Neural cell (in vitro differentiated cells): ENCODE measurements at regions not wholly inside any gene's neighbourhood (a gene's known extent, or its start where the extent isn't known, plus 50 kb on each side); places are given as distances from the start of the nearest gene placed in this dataset.

Source experiments
- H2AFZ ChIP-seq: fragments of 200-600, 300-800 bp; sonication (generic), shearing (Covaris generic); 2 replicates; pipeline ENCODE4 v1.6.0; 2014; ENCODE audit warnings: low read depth, mild to moderate bottlenecking, antibody characterized with exemption, low read length, moderate library complexity
- H3F3A ChIP-seq: fragments of 200-600 bp; shearing (Covaris generic); 2 replicates; pipeline ENCODE4 v1.6.1; 2016; ENCODE audit warnings: mild to moderate bottlenecking, moderate library complexity, mixed read lengths, antibody characterized with exemption, low read length; ENCODE audit not compliant: insufficient read depth, poor library complexity, severe bottlenecking
- H3K27ac ChIP-seq: fragments of 200-600, 300-800 bp; sonication (generic), shearing (Covaris generic); 2 replicates; pipeline ENCODE4 v1.5.1; 2014; ENCODE audit warnings: mild to moderate bottlenecking, low read length, moderate library complexity
- H3K27me3 ChIP-seq: fragments of 300-800, 200-600 bp; sonication (generic), shearing (Covaris generic); 2 replicates; pipeline ENCODE4 v1.6.0; 2014; ENCODE audit warnings: mild to moderate bottlenecking, low read depth, low read length, moderate library complexity; ENCODE audit not compliant: insufficient read depth
- H3K36me3 ChIP-seq: fragments of 300-800, 200-600 bp; sonication (generic), shearing (Covaris generic); 2 replicates; pipeline ENCODE4 v1.5.1; 2014; ENCODE audit warnings: mild to moderate bottlenecking, antibody characterized with exemption, low read length, moderate library complexity; ENCODE audit not compliant: insufficient read depth
- H3K4me2 ChIP-seq: fragments of 300-800, 200-600 bp; sonication (generic), shearing (Covaris generic); 2 replicates; pipeline ENCODE4 v1.6.0; 2014; ENCODE audit warnings: mild to moderate bottlenecking, low read length
- H3K4me3 ChIP-seq: fragments of 300-800, 200-600 bp; sonication (generic), shearing (Covaris generic); 2 replicates; pipeline ENCODE4 v1.5.1; 2014; ENCODE audit warnings: mild to moderate bottlenecking, low read length, moderate library complexity
- H3K79me2 ChIP-seq: fragments of 200-600 bp; shearing (Covaris generic); replicated peaks from 2 replicates; pipeline ENCODE4 v1.6.0; 2014; ENCODE audit warnings: mild to moderate bottlenecking, low read length, moderate library complexity; ENCODE audit not compliant: insufficient read depth
- H3K9ac ChIP-seq: fragments of 300-800, 200-600 bp; sonication (generic), shearing (Covaris generic); 2 replicates; pipeline ENCODE4 v1.6.1; 2016; ENCODE audit warnings: mild to moderate bottlenecking, low read length, mixed read lengths
- H3K9me2 ChIP-seq: fragments of 200-600 bp; shearing (Covaris generic); 2 replicates; pipeline ENCODE4 v1.6.1; 2016; ENCODE audit warnings: mild to moderate bottlenecking, low read length, mixed read lengths; ENCODE audit not compliant: insufficient read depth
- H3K9me3 ChIP-seq: fragments of 200-600, 300-800 bp; sonication (generic), shearing (Covaris generic); 2 replicates; pipeline ENCODE4 v1.6.1; 2016; ENCODE audit warnings: mild to moderate bottlenecking, mixed run types, low read length, moderate library complexity, mixed read lengths
- H4K20me1 ChIP-seq: fragments of 200-600 bp; shearing (Covaris generic); 2 replicates; pipeline ENCODE4 v1.6.1; 2016; ENCODE audit warnings: mild to moderate bottlenecking, mixed run types; ENCODE audit not compliant: insufficient read depth
- EP300 ChIP-seq: fragments of 450-650 bp; conservative IDR thresholded peaks from 2 replicates; pipeline ENCODE4 v1.6.1; 2014; ENCODE audit warnings: antibody characterized with exemption, mild to moderate bottlenecking, moderate library complexity; ENCODE audit not compliant: poor library complexity, severe bottlenecking
- EZH2 ChIP-seq: fragments of 200-600, 300-800 bp; shearing (Covaris generic), sonication (generic); IDR thresholded peaks from 2 replicates; pipeline ENCODE4 v1.6.1; 2014; ENCODE audit warnings: antibody characterized with exemption, low read length, borderline replicate concordance, mild to moderate bottlenecking; ENCODE audit not compliant: insufficient read depth, poor library complexity, severe bottlenecking
- MXI1 ChIP-seq: fragments of 450-650 bp; conservative IDR thresholded peaks from 2 replicates; pipeline ENCODE4 v1.6.1; 2014; ENCODE audit warnings: antibody characterized with exemption, mild to moderate bottlenecking; ENCODE audit not compliant: poor library complexity, severe bottlenecking
- POLR2AphosphoS5 ChIP-seq: IDR thresholded peaks from 2 replicates; pipeline ENCODE4 v1.6.1; 2012
- RAD21 ChIP-seq: fragments of 450-650 bp; conservative IDR thresholded peaks from 2 replicates; pipeline ENCODE4 v1.6.1; 2014; ENCODE audit warnings: antibody characterized with exemption, mild to moderate bottlenecking, moderate library complexity
- SMC3 ChIP-seq: fragments of 450-650 bp; conservative IDR thresholded peaks from 2 replicates; pipeline ENCODE4 v1.6.1; 2014; ENCODE audit warnings: antibody characterized with exemption, mild to moderate bottlenecking, moderate library complexity; ENCODE audit not compliant: poor library complexity
- TAF1 ChIP-seq: IDR thresholded peaks from 2 replicates; pipeline ENCODE4 v1.6.1; 2012; ENCODE audit warnings: low read depth
- TF ChIP-seq, protein P1 (sequence below): fragments of 450-650 bp; IDR thresholded peaks from 2 replicates; pipeline ENCODE4 v1.5.1; 2014; ENCODE audit warnings: antibody characterized with exemption, mild to moderate bottlenecking, moderate library complexity; ENCODE audit not compliant: poor library complexity, severe bottlenecking
- TF ChIP-seq, protein P2 (sequence below): IDR thresholded peaks from 2 replicates; pipeline ENCODE4 v1.6.1; 2012; ENCODE audit warnings: borderline replicate concordance

DNA sequence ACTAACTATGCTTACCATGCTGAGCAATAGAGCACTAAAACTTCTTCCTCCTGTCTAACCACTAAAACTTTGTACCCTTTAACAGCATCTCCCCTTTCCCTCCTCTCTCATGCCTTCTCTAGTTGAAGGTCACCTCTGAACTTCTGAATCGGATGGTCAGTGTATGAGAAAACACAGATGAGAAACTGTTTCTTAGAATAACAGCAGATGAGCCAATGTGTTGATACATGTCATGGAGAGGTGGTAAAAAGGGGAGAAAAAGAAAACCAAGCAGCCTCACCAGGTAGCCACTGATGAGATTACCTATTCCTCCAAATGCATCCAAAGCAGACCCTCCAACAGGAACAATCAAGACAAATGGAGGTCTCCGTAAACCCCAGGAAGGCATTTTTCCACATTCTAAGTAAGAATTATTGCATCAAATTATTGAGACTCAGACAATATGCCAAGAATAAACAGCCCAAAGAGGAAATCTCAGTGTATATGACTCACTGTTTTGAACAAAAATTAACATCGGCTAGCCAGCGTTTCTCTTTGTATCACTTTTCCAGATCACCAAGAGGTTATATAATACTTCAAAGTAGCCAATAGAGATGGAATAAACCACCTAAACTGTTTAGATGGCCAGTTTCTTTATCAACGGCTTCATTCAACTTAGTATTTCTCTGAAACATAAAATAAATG is 793.3 kb upstream of the SOX9 start:
- H4K20me1 ChIP-seq, result no peaks in the 10 kb centered on the region
- no peaks in the 10 kb centered on the region for H3K9me3 ChIP-seq
- H2AFZ ChIP-seq, result no peak overlapping the region
- no peak overlapping the region for H3K27ac ChIP-seq
- no peaks in the 10 kb centered on the region for H3K9me2 ChIP-seq
- H3K27me3 ChIP-seq, result no peaks in the 10 kb centered on the region
- H3K4me2 ChIP-seq, result no peak overlapping the region
- no peaks in the 10 kb centered on the region for H3K79me2 ChIP-seq
- TF ChIP-seq, protein P1, sequence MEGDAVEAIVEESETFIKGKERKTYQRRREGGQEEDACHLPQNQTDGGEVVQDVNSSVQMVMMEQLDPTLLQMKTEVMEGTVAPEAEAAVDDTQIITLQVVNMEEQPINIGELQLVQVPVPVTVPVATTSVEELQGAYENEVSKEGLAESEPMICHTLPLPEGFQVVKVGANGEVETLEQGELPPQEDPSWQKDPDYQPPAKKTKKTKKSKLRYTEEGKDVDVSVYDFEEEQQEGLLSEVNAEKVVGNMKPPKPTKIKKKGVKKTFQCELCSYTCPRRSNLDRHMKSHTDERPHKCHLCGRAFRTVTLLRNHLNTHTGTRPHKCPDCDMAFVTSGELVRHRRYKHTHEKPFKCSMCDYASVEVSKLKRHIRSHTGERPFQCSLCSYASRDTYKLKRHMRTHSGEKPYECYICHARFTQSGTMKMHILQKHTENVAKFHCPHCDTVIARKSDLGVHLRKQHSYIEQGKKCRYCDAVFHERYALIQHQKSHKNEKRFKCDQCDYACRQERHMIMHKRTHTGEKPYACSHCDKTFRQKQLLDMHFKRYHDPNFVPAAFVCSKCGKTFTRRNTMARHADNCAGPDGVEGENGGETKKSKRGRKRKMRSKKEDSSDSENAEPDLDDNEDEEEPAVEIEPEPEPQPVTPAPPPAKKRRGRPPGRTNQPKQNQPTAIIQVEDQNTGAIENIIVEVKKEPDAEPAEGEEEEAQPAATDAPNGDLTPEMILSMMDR, result no peak
- no peak for TF ChIP-seq SMC3
- TF ChIP-seq TAF1, result no peak
- TF ChIP-seq EP300, result no peak
- TF ChIP-seq, protein P2, sequence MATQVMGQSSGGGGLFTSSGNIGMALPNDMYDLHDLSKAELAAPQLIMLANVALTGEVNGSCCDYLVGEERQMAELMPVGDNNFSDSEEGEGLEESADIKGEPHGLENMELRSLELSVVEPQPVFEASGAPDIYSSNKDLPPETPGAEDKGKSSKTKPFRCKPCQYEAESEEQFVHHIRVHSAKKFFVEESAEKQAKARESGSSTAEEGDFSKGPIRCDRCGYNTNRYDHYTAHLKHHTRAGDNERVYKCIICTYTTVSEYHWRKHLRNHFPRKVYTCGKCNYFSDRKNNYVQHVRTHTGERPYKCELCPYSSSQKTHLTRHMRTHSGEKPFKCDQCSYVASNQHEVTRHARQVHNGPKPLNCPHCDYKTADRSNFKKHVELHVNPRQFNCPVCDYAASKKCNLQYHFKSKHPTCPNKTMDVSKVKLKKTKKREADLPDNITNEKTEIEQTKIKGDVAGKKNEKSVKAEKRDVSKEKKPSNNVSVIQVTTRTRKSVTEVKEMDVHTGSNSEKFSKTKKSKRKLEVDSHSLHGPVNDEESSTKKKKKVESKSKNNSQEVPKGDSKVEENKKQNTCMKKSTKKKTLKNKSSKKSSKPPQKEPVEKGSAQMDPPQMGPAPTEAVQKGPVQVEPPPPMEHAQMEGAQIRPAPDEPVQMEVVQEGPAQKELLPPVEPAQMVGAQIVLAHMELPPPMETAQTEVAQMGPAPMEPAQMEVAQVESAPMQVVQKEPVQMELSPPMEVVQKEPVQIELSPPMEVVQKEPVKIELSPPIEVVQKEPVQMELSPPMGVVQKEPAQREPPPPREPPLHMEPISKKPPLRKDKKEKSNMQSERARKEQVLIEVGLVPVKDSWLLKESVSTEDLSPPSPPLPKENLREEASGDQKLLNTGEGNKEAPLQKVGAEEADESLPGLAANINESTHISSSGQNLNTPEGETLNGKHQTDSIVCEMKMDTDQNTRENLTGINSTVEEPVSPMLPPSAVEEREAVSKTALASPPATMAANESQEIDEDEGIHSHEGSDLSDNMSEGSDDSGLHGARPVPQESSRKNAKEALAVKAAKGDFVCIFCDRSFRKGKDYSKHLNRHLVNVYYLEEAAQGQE, result no peak
- TF ChIP-seq MXI1, result no peak
- TF ChIP-seq POLR2AphosphoS5, result no peak
- no peak for TF ChIP-seq EZH2
- H3K9ac ChIP-seq, result no peak overlapping the region
- H3K4me3 ChIP-seq, result no peak overlapping the region
- no peaks in the 10 kb centered on the region for H3K36me3 ChIP-seq
- H3F3A ChIP-seq, result no peaks in the 10 kb centered on the region

DNA sequence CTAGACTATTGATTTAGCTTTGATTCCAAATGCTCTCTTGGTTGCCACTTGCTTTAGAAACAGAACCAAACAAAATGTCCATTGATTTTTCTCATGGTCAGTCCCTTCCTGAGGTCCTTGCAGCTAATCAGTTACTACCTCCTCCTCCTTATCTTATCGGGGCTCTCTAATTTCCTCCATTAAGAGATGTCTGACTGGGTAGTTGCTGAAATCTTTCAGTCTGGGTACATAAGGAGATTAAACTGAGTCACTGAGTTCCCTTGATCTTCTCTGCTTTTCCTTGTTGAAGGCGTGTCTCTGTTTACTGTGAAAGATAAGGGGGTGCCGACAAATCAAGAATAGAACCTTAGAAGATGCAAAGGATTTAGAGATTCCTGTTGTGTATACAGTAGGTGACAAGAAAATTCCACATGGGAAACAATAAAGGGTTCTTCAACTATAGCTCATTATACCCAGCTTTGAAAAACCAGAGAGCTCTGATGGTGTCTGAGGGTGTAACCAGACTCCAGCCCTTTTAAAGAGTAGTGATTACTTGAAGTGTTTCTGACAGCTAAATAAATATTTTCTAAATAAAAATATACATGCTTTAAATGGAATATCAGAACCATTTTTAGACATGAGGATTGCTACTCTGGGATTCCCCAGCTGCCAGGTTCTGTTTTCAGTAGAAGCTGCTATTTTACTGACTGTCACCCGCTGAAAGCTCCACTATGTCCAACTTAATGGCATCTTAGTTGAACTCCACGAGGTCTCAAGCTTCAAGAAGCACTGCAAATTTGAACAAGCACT is 791.3 kb upstream of the SOX9 start:
- Histone ChIP-seq H4K20me1 (no peaks in the 10 kb centered on the region), H2AFZ (no peak overlapping the region), H3K36me3 (no peaks in the 10 kb centered on the region), H3K9ac (no peak overlapping the region), H3K9me2 (no peaks in the 10 kb centered on the region), H3K79me2 (no peaks in the 10 kb centered on the region), H3K27ac (peak overlapping the region; percentile 2), H3F3A (no peaks in the 10 kb centered on the region), H3K27me3 (no peaks in the 10 kb centered on the region), H3K9me3 (no peaks in the 10 kb centered on the region), H3K4me2 (no peak overlapping the region), H3K4me3 (no peak overlapping the region)
- TF ChIP-seq RAD21, result no peak
- no peak for TF ChIP-seq TAF1
- TF ChIP-seq EZH2, result no peak
- no peak for TF ChIP-seq EP300
- no peak for TF ChIP-seq MXI1
- no peak for TF ChIP-seq SMC3
- no peak for TF ChIP-seq POLR2AphosphoS5
- TF ChIP-seq, protein P2, result no peak
- TF ChIP-seq, protein P1, result no peak
